H1 (cell line): ENCODE measurements at regions not wholly inside any gene's neighbourhood (a gene's known extent, or its start where the extent isn't known, plus 50 kb on each side); places are given as distances from the start of the nearest gene placed in this dataset.

Experiments used
- CTCF ChIA-PET: fragments of 300-600 bp; sonication (Branson Sonifier 250); formaldehyde crosslinking; loops from one replicate; lab custom pipeline; 2021; ENCODE audit not compliant: partially characterized antibody; lab: Charles Lee
- POLR2A ChIA-PET: fragments of 300-600 bp; sonication (Branson Sonifier 250); formaldehyde crosslinking; loops from one replicate; lab custom pipeline; 2021; ENCODE audit warnings: inconsistent platforms; ENCODE audit not compliant: partially characterized antibody; lab: Charles Lee
- DNase-seq, 2 experiments: peaks; one replicate each; pipeline versions ENCODE4 v3.0.0 to v3.0.0-alpha.2; 2010 to 2022; ENCODE audit warnings: low spot score in 2 of 2, low read depth in 1 of 2, mixed read lengths in 1 of 2
- FAIRE-seq: peaks from 2 replicates; lab custom pipeline; 2011; peaks lifted over from hg19 to GRCh38; lab: Jason Lieb, UNC
- H2AFZ ChIP-seq: 2 replicates; pipeline ENCODE4 v1.8.1; 2012; ENCODE audit warnings: low read length, inconsistent platforms
- H2AK5ac ChIP-seq: 2 replicates; pipeline ENCODE4 v1.6.1; 2013; ENCODE audit warnings: low read depth, low read length
- H2BK120ac ChIP-seq: replicated peaks from 2 replicates; pipeline ENCODE3; 2013; ENCODE audit warnings: low read depth, low read length, inconsistent platforms
- H2BK12ac ChIP-seq: 2 replicates; pipeline ENCODE4 v1.6.1; 2013; ENCODE audit warnings: low read depth, low read length
- H2BK15ac ChIP-seq: 2 replicates; pipeline ENCODE4 v1.6.1; 2013; ENCODE audit warnings: low read length
- H2BK20ac ChIP-seq: 2 replicates; pipeline ENCODE4 v1.6.1; 2013; ENCODE audit warnings: low read length
- H2BK5ac ChIP-seq: 2 replicates; pipeline ENCODE4 v1.6.1; 2013; ENCODE audit warnings: low read depth, low read length
- H3K14ac ChIP-seq: 2 replicates; pipeline ENCODE4 v1.6.1; 2013; ENCODE audit warnings: inconsistent platforms; ENCODE audit not compliant: insufficient read length
- H3K18ac ChIP-seq: 2 replicates; pipeline ENCODE4 v1.6.1; 2013; ENCODE audit warnings: low read length; ENCODE audit errors: extremely low read depth
- H3K23ac ChIP-seq: 2 replicates; pipeline ENCODE4 v1.6.1; 2013; ENCODE audit warnings: inconsistent platforms; ENCODE audit not compliant: insufficient read length
- H3K23me2 ChIP-seq: 2 replicates; pipeline ENCODE4 v1.6.1; 2013; ENCODE audit warnings: low read depth, low read length
- H3K27ac ChIP-seq: 2 replicates; pipeline ENCODE4 v1.6.1; 2011; ENCODE audit warnings: low read depth, low read length, inconsistent platforms
- H3K27me3 ChIP-seq, 4 experiments: replicated peaks in 1 of 4; 1 replicate in 1 of 4; 2 replicates in 3 of 4; pipeline versions ENCODE4 v1.6.1 to v1.8.1; 2011 to 2013; ENCODE audit warnings: low read length in 3 of 4, mild to moderate bottlenecking in 3 of 4, inconsistent platforms in 2 of 4, mixed read lengths in 2 of 4, moderate library complexity in 1 of 4; ENCODE audit not compliant: control insufficient read depth in 3 of 4, insufficient read depth in 3 of 4; ENCODE audit errors: extremely low read depth in 1 of 4
- H3K36me3 ChIP-seq, 4 experiments: 2 replicates each; pipeline versions ENCODE4 v1.6.1 to v1.8.1; 2011 to 2013; ENCODE audit warnings: mild to moderate bottlenecking in 4 of 4, low read length in 3 of 4, moderate library complexity in 2 of 4, control low read depth in 1 of 4, inconsistent platforms in 1 of 4; ENCODE audit not compliant: insufficient read depth in 4 of 4, control insufficient read depth in 2 of 4
- H3K4ac ChIP-seq: replicated peaks from 2 replicates; pipeline ENCODE3; 2013; ENCODE audit warnings: low read length, low read depth, mixed read lengths, inconsistent platforms; ENCODE audit not compliant: insufficient read length
- H3K4me1 ChIP-seq, 4 experiments: replicated peaks in 1 of 4; 1 replicate in 1 of 4; 2 replicates in 3 of 4; pipeline versions ENCODE4 v1.6.1 to v1.8.1; 2011 to 2013; ENCODE audit warnings: low read length in 3 of 4, inconsistent platforms in 2 of 4, mixed read lengths in 1 of 4; ENCODE audit not compliant: insufficient read depth in 4 of 4, control insufficient read depth in 3 of 4
- H3K4me2 ChIP-seq, 2 experiments: 2 replicates each; pipeline versions ENCODE4 v1.6.1 to v1.8.1; 2011 to 2013; ENCODE audit warnings: low read depth in 2 of 2, low read length in 2 of 2, control low read depth in 1 of 2, inconsistent platforms in 1 of 2, mild to moderate bottlenecking in 1 of 2; ENCODE audit not compliant: insufficient read depth in 1 of 2
- H3K4me3 ChIP-seq, 4 experiments: fragments of 200-600, 300-600 bp in 1 of 4; sonication (generic), shearing (Covaris generic), sonication (Bioruptor Twin) in 1 of 4; 2 replicates each; pipeline versions ENCODE4 v1.5.1 to v1.8.1; 2011 to 2016; ENCODE audit warnings: low read length in 4 of 4, low read depth in 3 of 4, control low read depth in 2 of 4, inconsistent platforms in 2 of 4, mild to moderate bottlenecking in 2 of 4, mixed read lengths in 1 of 4, moderate library complexity in 1 of 4; ENCODE audit not compliant: insufficient read depth in 2 of 4; ENCODE audit errors: extremely low read depth in 1 of 4
- H3K56ac ChIP-seq: replicated peaks from 2 replicates; pipeline ENCODE3; 2013; ENCODE audit warnings: low read depth, mild to moderate bottlenecking, mixed read lengths, low read length, inconsistent platforms; ENCODE audit not compliant: insufficient read length
- H3K79me1 ChIP-seq: 2 replicates; pipeline ENCODE4 v1.6.1; 2013; ENCODE audit warnings: low read depth, low read length, control low read depth
- H3K79me2 ChIP-seq, 2 experiments: 2 replicates each; pipeline versions ENCODE4 v1.6.1 to v1.8.1; 2012 to 2013; ENCODE audit warnings: low read length in 2 of 2, mild to moderate bottlenecking in 2 of 2, inconsistent platforms in 1 of 2; ENCODE audit not compliant: insufficient read depth in 2 of 2, control insufficient read depth in 1 of 2
- H3K9ac ChIP-seq, 4 experiments: replicated peaks in 1 of 4; 1 replicate in 1 of 4; 2 replicates in 3 of 4; pipeline versions ENCODE4 v1.6.1 to v1.8.1; 2011 to 2013; ENCODE audit warnings: low read depth in 3 of 4, low read length in 3 of 4, control low read depth in 2 of 4, mild to moderate bottlenecking in 2 of 4, moderate library complexity in 2 of 4, inconsistent platforms in 1 of 4; ENCODE audit errors: extremely low read depth in 1 of 4
- H3K9me3 ChIP-seq, 2 experiments: 2 replicates each; pipeline versions ENCODE4 v1.6.1 to v1.8.1; 2012 to 2013; ENCODE audit warnings: mild to moderate bottlenecking in 2 of 2, moderate library complexity in 2 of 2, control low read depth in 1 of 2, inconsistent platforms in 1 of 2, low read depth in 1 of 2, low read length in 1 of 2, mixed read lengths in 1 of 2; ENCODE audit not compliant: insufficient read depth in 2 of 2
- H4K20me1 ChIP-seq, 2 experiments: replicated peaks in 1 of 2; 2 replicates each; pipeline versions ENCODE3 to v1.8.1; 2011 to 2013; ENCODE audit warnings: inconsistent platforms in 2 of 2, low read length in 2 of 2, mild to moderate bottlenecking in 1 of 2; ENCODE audit not compliant: insufficient read depth in 2 of 2, control insufficient read depth in 1 of 2
- H4K5ac ChIP-seq: 2 replicates; pipeline ENCODE4 v1.6.1; 2013; ENCODE audit warnings: low read length, low read depth, mixed read lengths, inconsistent platforms; ENCODE audit not compliant: insufficient read length
- H4K8ac ChIP-seq: 2 replicates; pipeline ENCODE4 v1.8.0; 2013; ENCODE audit warnings: mild to moderate bottlenecking, moderate library complexity, low read length, inconsistent platforms; ENCODE audit not compliant: insufficient read depth; ENCODE audit errors: extremely low read depth
- H4K91ac ChIP-seq: replicated peaks from 2 replicates; pipeline ENCODE3; 2013; ENCODE audit warnings: low read length, mixed read lengths, inconsistent platforms; ENCODE audit not compliant: insufficient read length
- ATF3 ChIP-seq: IDR thresholded peaks from 2 replicates; pipeline ENCODE4 v1.6.1; 2011; ENCODE audit warnings: low read depth, mild to moderate bottlenecking, low read length; ENCODE audit not compliant: insufficient read depth
- BACH1 ChIP-seq: IDR thresholded peaks from 2 replicates; pipeline ENCODE4 v1.6.1; 2012; ENCODE audit warnings: low read length, improper control_type of control experiment
- CBX5 ChIP-seq: fragments of 300-800, 300-1000 bp; sonication (generic); IDR thresholded peaks from 2 replicates; pipeline ENCODE4 v1.7.1; 2016; ENCODE audit warnings: antibody characterized with exemption, low read length, low read depth
- EP300 ChIP-seq, 2 experiments: IDR thresholded peaks; 1 replicate in 1 of 2; 2 replicates in 1 of 2; pipeline ENCODE4 v1.6.1; 2011 to 2012; ENCODE audit warnings: low read depth in 2 of 2, low read length in 2 of 2, mild to moderate bottlenecking in 2 of 2, borderline replicate concordance in 1 of 2, inconsistent platforms in 1 of 2, moderate library complexity in 1 of 2
- FOSL1 ChIP-seq: IDR thresholded peaks from 2 replicates; pipeline ENCODE4 v1.6.1; 2011; ENCODE audit warnings: mild to moderate bottlenecking, low read depth, low read length, moderate library complexity; ENCODE audit not compliant: insufficient read depth
- HDAC2 ChIP-seq, 2 experiments: fragments of 300-600 bp in 1 of 2; sonication (generic) in 1 of 2; IDR thresholded peaks; 2 replicates each; pipeline ENCODE4 v1.6.1; 2011 to 2012; ENCODE audit warnings: low read depth in 2 of 2, low read length in 2 of 2, mild to moderate bottlenecking in 2 of 2, moderate library complexity in 2 of 2, borderline replicate concordance in 1 of 2, inconsistent platforms in 1 of 2
- POLR2A ChIP-seq, 2 experiments: IDR thresholded peaks; 1 replicate in 1 of 2; 2 replicates in 1 of 2; pipeline ENCODE4 v1.6.1; 2011; ENCODE audit warnings: low read depth in 2 of 2, low read length in 2 of 2, mild to moderate bottlenecking in 2 of 2; ENCODE audit errors: control extremely low read depth in 1 of 2
- RAD21 ChIP-seq, 2 experiments: IDR thresholded peaks in 1 of 2; conservative IDR thresholded peaks in 1 of 2; 2 replicates each; pipeline ENCODE4 v1.6.1; 2011; ENCODE audit warnings: low read depth in 2 of 2, low read length in 2 of 2, improper control_type of control experiment in 1 of 2, inconsistent platforms in 1 of 2, mild to moderate bottlenecking in 1 of 2, moderate library complexity in 1 of 2
- RFX5 ChIP-seq: IDR thresholded peaks from 2 replicates; pipeline ENCODE4 v1.6.1; 2011; ENCODE audit warnings: low read depth, low read length, improper control_type of control experiment, borderline replicate concordance
- RNF2 ChIP-seq: fragments of 200-900, 300-1000 bp; sonication (generic); IDR thresholded peaks from 2 replicates; pipeline ENCODE4 v1.7.1; 2016; ENCODE audit warnings: borderline replicate concordance, low read depth, mild to moderate bottlenecking, antibody characterized with exemption, low read length; ENCODE audit not compliant: poor library complexity, severe bottlenecking; ENCODE audit errors: missing control alignments
- SIX5 ChIP-seq: IDR thresholded peaks from 2 replicates; pipeline ENCODE4 v1.6.1; 2011; ENCODE audit warnings: mild to moderate bottlenecking, low read depth, low read length
- SP1 ChIP-seq: IDR thresholded peaks from 2 replicates; pipeline ENCODE4 v1.6.1; 2011; ENCODE audit warnings: low read depth, low read length
- SP2 ChIP-seq: IDR thresholded peaks from 2 replicates; pipeline ENCODE4 v1.6.1; 2012; ENCODE audit warnings: mild to moderate bottlenecking, low read length, inconsistent platforms
- SRF ChIP-seq: IDR thresholded peaks from 2 replicates; pipeline ENCODE4 v1.6.1; 2011; ENCODE audit warnings: mild to moderate bottlenecking, low read depth, low read length, moderate library complexity
- WGBS, 2 experiments: shearing (Covaris generic) in 1 of 2; methylation state at CpG; one replicate each; pipeline versions ENCODE4 v1.1.6 to v1.1.7; 2013 to 2015; ENCODE audit warnings: low lambda C conversion rate in 2 of 2, mixed read lengths in 2 of 2, inconsistent platforms in 1 of 2, low coverage in 1 of 2, missing lambda C conversion rate in 1 of 2; ENCODE audit not compliant: insufficient replicate concordance in 2 of 2, insufficient coverage in 1 of 2, insufficient read length in 1 of 2; ENCODE audit errors: extremely low coverage in 1 of 2, missing lambda C conversion rate in 1 of 2; 5-methylcytosine and 5-hydroxymethylcytosine counted together

GRCh38 chr5:93278896-93279295, 302.1 kb downstream of the NR2F1-AS1 start:
- Histone ChIP-seq H3K23ac (no peak overlapping the region), H2AK5ac (no peak overlapping the region), H4K5ac (no peak overlapping the region), H2BK12ac (no peak overlapping the region), H3K4me3 (no peak overlapping the region), H3K18ac (no peak overlapping the region), H3K23me2 (no peaks in the 10 kb centered on the region), H3K27ac (no peak overlapping the region), H3K56ac (no peak overlapping the region), H3K27me3 (no peaks in the 10 kb centered on the region), H3K4me1 (no peaks in the 10 kb centered on the region), H3K14ac (no peak overlapping the region), H3K4me2 (no peak overlapping the region), H3K4ac (no peak overlapping the region), H3K79me2 (no peaks in the 10 kb centered on the region), H2BK20ac (no peak overlapping the region), H3K9ac (no peak overlapping the region), H2BK15ac (no peak overlapping the region), H2AFZ (no peak overlapping the region), H4K8ac (no peak overlapping the region), H2BK5ac (no peak overlapping the region), H2BK120ac (no peak overlapping the region), H4K91ac (no peak overlapping the region), H3K79me1 (no peaks in the 10 kb centered on the region), H3K9me3 (no peaks in the 10 kb centered on the region), H4K20me1 (no peaks in the 10 kb centered on the region), H3K36me3 (no peaks in the 10 kb centered on the region)
- ChIA-PET POLR2A (no interaction called here), CTCF (interaction anchor here (1.1 kb wide), 1 partner anchor 55 kb away, joined by 3 read pairs; no protein-coding TSS in a partner anchor)
- FAIRE-seq (no peak), DNase-seq (no peak)
- 89% methylated on average over 2 of the region's 2 CpGs; no CpG with 5 or more reads in 1 of the 2 experiments for WGBS, 2 experiments
- TF ChIP-seq ATF3 (no peak), SP1 (no peak), CBX5 (no peak), SRF (no peak), HDAC2 (IDR thresholded peaks at IDR 0.05; ENCODE audit: borderline replicate concordance in 1 of 2, low read depth in 2 of 2, low read length in 2 of 2) (no peak), RNF2 (no peak), RAD21 (IDR thresholded peaks at IDR 0.05 in 1 of 2, conservative IDR thresholded peaks at IDR 0.05 in 1 of 2; ENCODE audit: low read depth in 2 of 2, low read length in 2 of 2) (no peak), EP300 (IDR thresholded peaks at IDR 0.05; ENCODE audit: borderline replicate concordance in 1 of 2, low read depth in 2 of 2, low read length in 2 of 2) (no peak), SP2 (no peak), BACH1 (no peak), POLR2A (IDR thresholded peaks at IDR 0.05; ENCODE audit: control extremely low read depth in 1 of 2, low read depth in 2 of 2, low read length in 2 of 2) (no peak), RFX5 (no peak), FOSL1 (no peak), SIX5 (no peak)
